ENCODE measurements at regions not wholly inside any gene's neighbourhood (a gene's known extent, or its start where the extent isn't known, plus 50 kb on each side); places are given as distances from the start of the nearest gene placed in this dataset.

GRCh38 chr13:61002686-61003085 is 413.0 kb downstream of the PCDH20 start:
- no peak overlapping the region for H3K27ac ChIP-seq (ENCODE audit: low read depth in 1 of 2, low read length in 2 of 2)
- no peaks in the 10 kb centered on the region for H3K27me3 ChIP-seq (ENCODE audit: control insufficient read depth in 1 of 2, insufficient read depth in 2 of 2, low read length in 2 of 2)
- peaks cover 0 to 9% of the 10 kb centered on the region in 2 experiments for H3K9me3 ChIP-seq (ENCODE audit: control insufficient read depth in 1 of 2, insufficient read depth in 1 of 2, low read length in 2 of 2)
- ChIA-PET CTCF (no interaction called here), POLR2A (no interaction called here)
- H3K36me3 ChIP-seq (ENCODE audit: insufficient read depth, low read length) = no peaks in the 10 kb centered on the region
- no peak overlapping the region for H3K4me3 Mint-ChIP-seq
- H3K4me1 Mint-ChIP-seq (ENCODE audit: low read depth) = no peaks in the 10 kb centered on the region
- no peak for DNase-seq
- no peaks in the 10 kb centered on the region for H3K27me3 Mint-ChIP-seq
- no peaks in the 10 kb centered on the region for H3K9me3 Mint-ChIP-seq
- ATAC-seq (ENCODE audit: poor library complexity) = no peak
- no peak for TF ChIP-seq CTCF (IDR thresholded peaks at IDR 0.05)
- intact Hi-C loops (cut with DNase I, micrococcal nuclease) = no loop called here
- no peak overlapping the region for H3K27ac Mint-ChIP-seq
- no peaks in the 10 kb centered on the region for H3K4me1 ChIP-seq (ENCODE audit: insufficient read depth, low read length)
- no peak overlapping the region for H3K4me3 ChIP-seq (ENCODE audit: low read length)
- H3K36me3 Mint-ChIP-seq (ENCODE audit: low read depth) = no peaks in the 10 kb centered on the region

- POLR2A ChIA-PET = no interaction called here
Observed at GRCh38 chr13:60990032-60990733, 425.5 kb downstream of the PCDH20 start.

DNA sequence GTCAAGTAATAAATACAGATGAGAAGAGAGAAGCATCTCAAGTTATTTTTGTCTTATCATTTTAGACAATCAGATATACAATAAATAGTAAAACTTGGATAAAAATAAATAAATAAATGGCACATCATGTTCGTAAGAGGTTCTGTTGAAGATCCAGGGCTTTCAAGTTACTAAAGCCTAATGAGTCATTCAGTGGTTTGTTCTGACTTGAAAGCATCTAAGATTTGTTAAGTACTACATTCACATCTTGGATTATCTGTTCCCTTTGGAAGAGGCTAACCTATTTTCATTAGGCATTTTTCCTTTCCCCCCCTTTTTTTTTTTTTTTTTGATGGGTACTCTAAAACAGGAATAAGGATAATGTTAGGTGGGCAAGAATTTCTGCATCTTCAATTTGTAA is 429.3 kb downstream of the PCDH20 start:
- H3K4me1 Mint-ChIP-seq (ENCODE audit: low read depth) = no peaks in the 10 kb centered on the region
- intact Hi-C loops (cut with DNase I, micrococcal nuclease) = no loop called here
- Histone ChIP-seq H3K27ac (ENCODE audit: low read depth in 1 of 2, low read length in 2 of 2) (no peak overlapping the region), H3K27me3 (ENCODE audit: control insufficient read depth in 1 of 2, insufficient read depth in 2 of 2, low read length in 2 of 2) (no peaks in the 10 kb centered on the region), H3K9me3 (ENCODE audit: control insufficient read depth in 1 of 2, insufficient read depth in 1 of 2, low read length in 2 of 2) (peaks cover 0 to 5% of the 10 kb centered on the region in 2 experiments), H3K4me3 (ENCODE audit: low read length) (no peak overlapping the region), H3K4me1 (ENCODE audit: insufficient read depth, low read length) (no peaks in the 10 kb centered on the region), H3K36me3 (ENCODE audit: insufficient read depth, low read length) (no peaks in the 10 kb centered on the region)
- no peaks in the 10 kb centered on the region for H3K27me3 Mint-ChIP-seq
- TF ChIP-seq CTCF (IDR thresholded peaks at IDR 0.05) = no peak
- H3K4me3 Mint-ChIP-seq = no peak overlapping the region
- no peaks in the 10 kb centered on the region for H3K36me3 Mint-ChIP-seq (ENCODE audit: low read depth)
- H3K27ac Mint-ChIP-seq = no peak overlapping the region
- ChIA-PET POLR2A (no interaction called here), CTCF (no interaction called here)
- no peak for DNase-seq
- no peak for ATAC-seq (ENCODE audit: poor library complexity)
- H3K9me3 Mint-ChIP-seq = peaks cover 13% of the 10 kb centered on the region

More at GRCh38 chr13:60990032-60990733, 425.5 kb downstream of the PCDH20 start:
- H3K36me3 ChIP-seq (ENCODE audit: insufficient read depth, low read length) = no peaks in the 10 kb centered on the region
- DNase-seq = no peak
- H3K4me1 ChIP-seq (ENCODE audit: insufficient read depth, low read length) = no peaks in the 10 kb centered on the region
- peaks cover 3% of the 10 kb centered on the region for H3K9me3 Mint-ChIP-seq
- intact Hi-C loops (cut with DNase I, micrococcal nuclease) = no loop called here
- H3K27ac Mint-ChIP-seq = no peak overlapping the region
- no peak for TF ChIP-seq CTCF (IDR thresholded peaks at IDR 0.05)
- H3K4me3 ChIP-seq (ENCODE audit: low read length) = no peak overlapping the region
- no peaks in the 10 kb centered on the region for H3K36me3 Mint-ChIP-seq (ENCODE audit: low read depth)
- no peak overlapping the region for H3K27ac ChIP-seq (ENCODE audit: low read depth in 1 of 2, low read length in 2 of 2)
- CTCF ChIA-PET = no interaction called here
- ATAC-seq (ENCODE audit: poor library complexity) = no peak
- H3K4me1 Mint-ChIP-seq (ENCODE audit: low read depth) = no peaks in the 10 kb centered on the region
- no peak overlapping the region for H3K4me3 Mint-ChIP-seq
- H3K27me3 ChIP-seq (ENCODE audit: control insufficient read depth in 1 of 2, insufficient read depth in 2 of 2, low read length in 2 of 2) = no peaks in the 10 kb centered on the region
- peaks cover 0 to 4% of the 10 kb centered on the region in 2 experiments for H3K9me3 ChIP-seq (ENCODE audit: control insufficient read depth in 1 of 2, insufficient read depth in 1 of 2, low read length in 2 of 2)
- no peaks in the 10 kb centered on the region for H3K27me3 Mint-ChIP-seq
